CD1c-positive myeloid dendritic cell (primary cell): ENCODE measurements at regions not wholly inside any gene's neighbourhood (a gene's known extent, or its start where the extent isn't known, plus 50 kb on each side); places are given as distances from the start of the nearest gene placed in this dataset.
A peak's percentile ranks its signal among the peaks of the same experiment; 100 is the strongest.

Experiments used
- DNase-seq: peaks from one replicate; pipeline ENCODE4 v3.0.0-alpha.2; 2016; ENCODE audit errors: extremely low spot score

DNA sequence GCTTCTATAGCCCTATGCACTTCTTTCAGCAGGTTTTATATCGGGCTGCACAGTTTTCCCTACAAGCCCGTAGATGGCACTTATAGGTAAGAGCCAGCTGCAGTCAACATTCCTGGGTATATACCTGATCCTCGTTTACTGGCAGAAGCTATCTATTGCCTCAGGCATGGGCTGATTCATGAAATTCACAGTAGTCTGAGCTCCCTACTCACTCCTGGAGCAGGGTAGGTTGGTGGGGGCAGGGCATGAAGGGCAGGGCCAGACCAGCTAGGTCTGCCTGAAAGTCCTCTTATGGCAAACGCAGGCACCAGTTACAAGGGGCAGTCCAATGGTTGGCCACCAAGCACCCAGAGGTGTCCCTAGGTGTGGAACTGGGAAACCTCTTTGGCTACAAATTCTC is 345.8 kb downstream of the RPS29 start:
- DNase-seq: no peak

- no peak for DNase-seq
Measured at GRCh38 chr14:49228552-49228951, 357.6 kb downstream of the RPS29 start.

DNA sequence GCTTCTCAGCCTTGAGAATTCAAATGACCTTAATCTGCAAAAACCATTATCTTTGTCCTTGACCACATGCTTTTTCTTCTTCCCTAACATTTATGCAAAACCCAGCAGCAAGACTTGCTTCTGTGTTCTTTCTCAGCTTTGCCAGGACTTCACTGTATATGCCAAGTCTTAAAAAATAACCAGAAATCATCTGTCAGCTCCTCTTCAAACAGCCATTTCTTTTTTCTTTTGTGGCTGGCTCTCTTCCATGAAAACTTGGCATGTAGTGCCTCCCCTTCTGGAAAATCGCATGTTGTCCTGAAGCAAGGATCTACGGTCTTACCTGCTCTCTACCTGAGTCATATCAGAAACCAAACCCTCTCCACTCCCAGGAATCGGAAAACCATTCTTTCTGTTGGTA is 364.9 kb downstream of the RPS29 start:
- no peak for DNase-seq

DNA sequence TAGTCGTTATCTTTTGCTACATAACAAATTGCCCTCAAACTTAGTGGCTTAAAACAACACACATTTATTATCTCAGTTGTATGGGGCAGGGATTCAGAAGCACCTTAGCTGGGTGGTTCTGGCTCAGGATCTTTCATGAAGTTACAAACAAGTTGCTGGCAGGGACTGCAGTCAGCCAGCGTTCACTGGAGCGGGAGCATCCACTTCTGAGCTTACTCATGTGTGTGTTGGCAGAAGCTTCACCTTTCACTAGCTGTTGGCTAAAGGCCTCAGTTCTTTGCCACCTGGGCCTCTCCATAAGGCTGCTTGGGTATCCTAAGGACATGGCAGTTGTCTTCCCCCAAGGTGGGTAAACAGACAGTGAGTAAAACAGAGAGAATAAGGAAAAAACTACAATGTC is 365.7 kb downstream of the RPS29 start:
- DNase-seq: no peak

GRCh38 chr14:49218436-49219092 is 367.6 kb downstream of the RPS29 start:
- no peak for DNase-seq

DNA sequence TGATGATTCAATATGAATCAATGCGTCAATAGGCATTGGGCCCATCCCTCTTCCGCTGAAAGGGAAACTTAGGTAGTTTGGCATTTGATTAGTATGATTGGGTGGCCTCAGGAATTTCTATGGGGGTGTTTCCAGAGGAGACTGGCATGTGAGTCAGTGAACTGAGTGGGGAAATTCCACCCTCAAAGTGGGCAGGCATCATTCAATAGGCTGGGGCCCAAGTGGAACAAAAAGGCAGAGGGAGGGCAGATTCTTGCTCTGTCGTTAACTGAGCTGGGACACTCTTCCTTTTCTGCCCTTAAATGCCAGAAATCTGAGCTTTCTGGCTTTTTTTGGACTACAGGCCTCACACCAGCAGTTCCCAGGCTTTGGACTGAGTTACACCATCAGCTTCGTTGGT is 373.5 kb downstream of the RPS29 start:
- no peak for DNase-seq

- DNase-seq: no peak
Measured at GRCh38 chr14:49209416-49209815, 376.8 kb downstream of the RPS29 start.

- DNase-seq: no peak
Measured at GRCh38 chr14:49206828-49207227, 379.4 kb downstream of the RPS29 start.

DNA sequence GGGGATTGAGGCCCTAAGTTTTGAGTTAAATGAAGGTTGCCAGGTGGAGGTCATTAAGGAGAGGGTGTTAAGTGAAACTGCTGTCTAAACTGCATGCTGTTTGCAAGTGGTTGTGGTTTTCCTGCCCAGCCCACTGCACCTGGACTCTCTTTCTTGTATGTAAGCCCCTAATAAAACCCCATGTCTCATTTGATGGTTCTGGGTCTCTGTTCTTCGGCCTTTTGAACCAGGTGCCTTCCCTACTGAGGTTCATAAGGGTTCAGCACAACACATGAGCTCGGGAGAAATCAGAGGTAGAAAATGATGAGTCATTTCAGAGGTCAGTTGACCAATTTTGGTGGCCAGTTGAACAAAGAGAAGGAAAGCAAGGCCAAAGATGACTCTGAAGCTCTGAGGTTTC is 382.5 kb downstream of the RPS29 start:
- no peak for DNase-seq

GRCh38 chr14:49199159-49199558 is 387.0 kb downstream of the RPS29 start:
- DNase-seq: no peak

- DNase-seq: no peak
Measured at GRCh38 chr14:49196327-49196726, 389.9 kb downstream of the RPS29 start.

- DNase-seq: no peak
Measured at GRCh38 chr14:49194067-49194466, 392.1 kb downstream of the RPS29 start.

- no peak for DNase-seq
Measured at GRCh38 chr14:49193332-49194065, 392.7 kb downstream of the RPS29 start.

GRCh38 chr14:49191380-49191779 is 394.8 kb downstream of the RPS29 start:
- no peak for DNase-seq

- DNase-seq: no peak
Measured at GRCh38 chr14:49189375-49189774, 396.8 kb downstream of the RPS29 start.

- no peak for DNase-seq
Measured at GRCh38 chr14:49187799-49188198, 398.4 kb downstream of the RPS29 start.

- DNase-seq: peak; percentile 23
Measured at GRCh38 chr14:49173765-49174373, 412.3 kb downstream of the RPS29 start.

- no peak for DNase-seq
Measured at GRCh38 chr14:49164074-49164473, 422.1 kb downstream of the RPS29 start.

DNA sequence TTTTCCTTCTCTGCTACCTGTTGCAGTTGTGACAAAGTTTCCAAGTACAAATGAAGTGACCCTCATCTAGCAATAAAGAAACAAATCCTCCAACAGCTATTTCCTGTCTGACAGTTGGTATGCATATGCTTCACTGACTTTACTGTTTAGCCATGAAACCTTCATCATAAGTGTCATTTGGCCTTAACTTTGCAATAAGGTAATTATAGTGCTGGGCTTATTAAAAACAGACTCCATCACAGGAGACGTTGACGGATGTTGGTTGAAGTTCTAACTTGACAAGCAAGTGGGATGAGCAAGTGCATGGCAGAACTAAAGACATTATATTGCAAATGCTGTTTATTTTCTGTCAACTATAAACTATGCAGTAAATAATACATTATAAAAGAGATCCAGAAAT is 425.2 kb downstream of the RPS29 start:
- no peak for DNase-seq

DNA sequence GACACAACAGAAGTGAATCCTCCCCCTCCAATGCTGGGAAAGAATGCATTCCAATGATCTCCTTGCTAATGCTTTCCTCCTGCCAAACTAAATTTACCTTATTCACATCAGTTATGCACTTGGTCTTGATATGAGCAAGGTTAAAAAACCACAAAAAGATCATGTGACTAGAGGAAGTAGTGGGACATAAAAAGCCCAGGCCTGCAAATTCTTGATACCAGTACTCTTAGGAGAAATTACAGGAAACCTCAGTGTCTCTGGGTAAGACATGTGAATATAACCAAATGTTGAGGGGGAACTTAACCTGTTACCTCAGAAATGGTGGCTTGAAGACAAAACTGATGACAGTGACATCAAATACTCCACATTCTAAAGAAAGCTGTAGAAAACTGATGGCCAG is 427.1 kb downstream of the RPS29 start:
- no peak for DNase-seq

DNA sequence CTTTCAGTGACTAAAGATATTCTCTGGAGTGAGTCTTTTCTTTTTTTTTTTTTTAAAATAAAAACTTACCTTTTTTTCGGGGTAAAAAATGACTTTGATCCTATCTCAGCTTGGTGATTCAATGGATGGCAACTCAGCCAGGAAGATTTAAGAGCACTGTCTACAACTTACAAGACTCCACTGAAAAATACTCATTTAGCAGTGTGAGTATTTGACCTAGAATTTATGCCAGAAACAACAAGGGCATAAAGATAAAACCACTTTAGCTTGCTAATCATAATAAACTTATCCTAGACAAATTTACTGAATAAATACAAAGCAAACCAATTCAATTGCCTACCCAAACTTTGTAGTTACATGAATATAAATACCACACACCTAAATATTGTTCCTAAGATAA is 446.6 kb downstream of the RPS29 start:
- no peak for DNase-seq

DNA sequence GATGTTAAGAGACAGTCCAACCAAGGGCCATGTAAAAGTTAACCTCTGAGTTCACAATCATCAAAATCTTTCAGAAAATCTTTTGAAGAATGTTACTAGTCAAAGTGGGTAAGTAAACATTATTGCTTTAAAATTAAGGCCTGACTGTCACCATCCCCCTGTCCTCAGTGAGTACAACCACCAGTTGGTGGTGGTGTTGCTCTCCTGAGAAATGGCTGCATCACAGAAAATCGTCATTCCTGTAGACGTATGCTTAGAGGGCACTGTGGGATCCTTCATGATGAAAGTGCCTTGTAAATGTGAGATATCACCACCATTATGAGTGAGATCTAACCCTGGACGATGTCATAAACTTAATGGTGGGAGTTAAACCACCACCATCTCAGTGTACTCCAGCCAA is 451.2 kb downstream of the RPS29 start:
- DNase-seq: no peak

DNA sequence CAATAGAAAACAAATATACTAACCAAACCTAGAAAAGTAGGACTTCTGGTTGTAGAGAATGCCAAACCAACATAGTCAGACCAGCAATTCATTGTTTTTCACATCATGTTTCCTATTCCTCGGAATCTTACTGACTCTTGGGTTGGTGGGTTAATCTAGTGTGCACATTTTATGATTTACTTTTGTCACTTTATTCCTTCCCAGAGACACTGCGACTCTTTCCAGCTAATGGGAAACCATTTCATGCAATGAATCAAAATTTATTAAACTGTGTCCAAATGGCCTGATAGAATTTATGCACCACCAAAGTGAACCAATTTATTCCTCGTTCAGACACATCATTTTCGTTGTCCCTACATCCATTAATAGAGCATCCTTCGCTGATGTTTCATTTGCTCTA is 464.9 kb downstream of the RPS29 start:
- DNase-seq: no peak
